ENCODE measurements at regions not wholly inside any gene's neighbourhood (a gene's known extent, or its start where the extent isn't known, plus 50 kb on each side); places are given as distances from the start of the nearest gene placed in this dataset.

- Histone ChIP-seq H3K4me1 (no peaks in the 10 kb centered on the region), H3K36me3 (no peaks in the 10 kb centered on the region), H3K27ac (no peak overlapping the region), H3K9me3 (no peaks in the 10 kb centered on the region), H3K4me3 (replicated peaks in 1 of 3) (no peak overlapping the region), H3K27me3 (no peaks in the 10 kb centered on the region)
- intact Hi-C loops (cut with DNase I), result no loop called here
- no peak for DNase-seq
- TF ChIP-seq POLR2A (IDR thresholded peaks at IDR 0.05), result no peak
- TF ChIP-seq CTCF (IDR thresholded peaks at IDR 0.05), result no peak
- WGBS, 2 donors, result 58 to 64% methylated on average over 14 of the region's 14 CpGs
These were observed 292.7 kb downstream of the IRF8 start for GRCh38 chr16:86191663-86192062.

- DNase-seq, result no peak
- Histone ChIP-seq H3K4me1 (no peaks in the 10 kb centered on the region), H3K27me3 (no peaks in the 10 kb centered on the region), H3K4me3 (replicated peaks in 1 of 3) (no peak overlapping the region), H3K36me3 (no peaks in the 10 kb centered on the region), H3K9me3 (no peaks in the 10 kb centered on the region), H3K27ac (no peak overlapping the region)
- intact Hi-C loops (cut with DNase I), result no loop called here
- TF ChIP-seq POLR2A (IDR thresholded peaks at IDR 0.05), result no peak
- TF ChIP-seq CTCF (IDR thresholded peaks at IDR 0.05), result no peak
- 73 to 85% methylated on average over 8 to 14 of the region's 15 CpGs for WGBS, 2 donors
These were observed 294.7 kb downstream of the IRF8 start for GRCh38 chr16:86193528-86194193.

GRCh38 chr16:86195863-86196630, 297.1 kb downstream of the IRF8 start:
- 51 to 56% methylated on average over 22 of the region's 22 CpGs for WGBS, 2 donors
- intact Hi-C loops (cut with DNase I), result no loop called here
- TF ChIP-seq POLR2A (IDR thresholded peaks at IDR 0.05) (no peak), CTCF (IDR thresholded peaks at IDR 0.05) (no peak)
- H3K27me3 ChIP-seq, result no peaks in the 10 kb centered on the region
- H3K9me3 ChIP-seq, result no peaks in the 10 kb centered on the region
- DNase-seq, result no peak
- H3K36me3 ChIP-seq, result no peaks in the 10 kb centered on the region
- no peak overlapping the region for H3K27ac ChIP-seq
- no peaks in the 10 kb centered on the region for H3K4me1 ChIP-seq
- H3K4me3 ChIP-seq (replicated peaks in 1 of 3), result no peak overlapping the region

GRCh38 chr16:86196687-86197391, 297.9 kb downstream of the IRF8 start:
- no peak for TF ChIP-seq CTCF (IDR thresholded peaks at IDR 0.05)
- no peak for TF ChIP-seq POLR2A (IDR thresholded peaks at IDR 0.05)
- H3K9me3 ChIP-seq, result no peaks in the 10 kb centered on the region
- no peaks in the 10 kb centered on the region for H3K4me1 ChIP-seq
- no peak overlapping the region for H3K27ac ChIP-seq
- no peak for DNase-seq
- H3K36me3 ChIP-seq, result no peaks in the 10 kb centered on the region
- H3K27me3 ChIP-seq, result no peaks in the 10 kb centered on the region
- H3K4me3 ChIP-seq (replicated peaks in 1 of 3), result no peak overlapping the region
- intact Hi-C loops (cut with DNase I), result no loop called here
- WGBS, 2 donors, result 82 to 85% methylated on average over 18 of the region's 18 CpGs
